Neural cell (in vitro differentiated cells): ENCODE measurements at regions not wholly inside any gene's neighbourhood (a gene's known extent, or its start where the extent isn't known, plus 50 kb on each side); places are given as distances from the start of the nearest gene placed in this dataset.

Experiments
- CTCF ChIP-seq: fragments of 450-650 bp; IDR thresholded peaks from 2 replicates; pipeline ENCODE4 v1.5.1; 2014; ENCODE audit warnings: antibody characterized with exemption, mild to moderate bottlenecking, moderate library complexity; ENCODE audit not compliant: poor library complexity, severe bottlenecking
- EP300 ChIP-seq: fragments of 450-650 bp; conservative IDR thresholded peaks from 2 replicates; pipeline ENCODE4 v1.6.1; 2014; ENCODE audit warnings: antibody characterized with exemption, mild to moderate bottlenecking, moderate library complexity; ENCODE audit not compliant: poor library complexity, severe bottlenecking

DNA sequence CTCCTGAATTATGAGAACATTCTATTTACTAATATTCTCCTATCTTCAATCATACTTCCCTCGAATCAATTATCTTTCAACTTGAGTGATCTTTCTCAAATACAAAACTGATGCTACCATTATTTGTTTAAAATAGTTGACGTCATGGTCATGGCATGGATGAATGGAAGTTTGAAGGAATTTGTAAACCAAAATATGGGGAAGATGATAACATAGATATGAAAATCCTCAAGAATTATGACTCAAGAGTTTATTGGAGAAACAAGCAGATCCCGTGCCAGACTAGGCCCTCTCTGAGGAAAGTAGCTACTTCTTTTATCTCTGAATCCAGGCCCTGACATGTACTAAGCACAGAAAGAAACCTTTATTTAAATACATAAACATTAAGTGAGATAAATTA is 270.4 kb upstream of the MC4R start:
- TF ChIP-seq CTCF (no peak), EP300 (no peak)
